Nephron progenitor cell (in vitro differentiated cells): ENCODE measurements at regions not wholly inside any gene's neighbourhood (a gene's known extent, or its start where the extent isn't known, plus 50 kb on each side); places are given as distances from the start of the nearest gene placed in this dataset.

Experiments used
- DNase-seq: peaks from one replicate; pipeline ENCODE4 v3.0.0; 2021
- H3K27ac Mint-ChIP-seq: 2 replicates; pipeline ENCODE4 v1.8.0; 2021; ENCODE audit warnings: mild to moderate bottlenecking, moderate library complexity, mixed read lengths
- H3K27me3 Mint-ChIP-seq: 2 replicates; pipeline ENCODE4 v1.8.0; 2021; ENCODE audit warnings: mild to moderate bottlenecking, low read depth, mixed read lengths; ENCODE audit not compliant: poor library complexity
- H3K36me3 Mint-ChIP-seq: 2 replicates; pipeline ENCODE4 v1.8.0; 2021; ENCODE audit warnings: low read depth, mixed read lengths
- H3K4me1 Mint-ChIP-seq: 2 replicates; pipeline ENCODE4 v1.8.0; 2021; ENCODE audit warnings: mixed read lengths
- H3K4me3 Mint-ChIP-seq: 2 replicates; pipeline ENCODE4 v1.8.0; 2021; ENCODE audit warnings: mild to moderate bottlenecking, moderate library complexity, mixed read lengths
- H3K9me3 Mint-ChIP-seq: 2 replicates; pipeline ENCODE4 v1.8.0; 2021; ENCODE audit warnings: mild to moderate bottlenecking, moderate library complexity, mixed read lengths
- CTCF ChIP-seq: fragments of 200-600 bp; sonication (generic); IDR thresholded peaks from 2 replicates; pipeline ENCODE4 v1.5.0; 2021; ENCODE audit warnings: antibody characterized with exemption

GRCh38 chr20:23152308-23152892 lies 66.3 kb upstream of the CD93 start:
- Mint-ChIP-seq H3K9me3 (no peaks in the 10 kb centered on the region), H3K27me3 (peaks cover 7% of the 10 kb centered on the region), H3K27ac (no peak overlapping the region), H3K4me1 (peaks cover 46% of the 10 kb centered on the region), H3K36me3 (no peaks in the 10 kb centered on the region), H3K4me3 (no peak overlapping the region)
- DNase-seq: no peak
- TF ChIP-seq CTCF: no peak

GRCh38 chr20:23151885-23152284 lies 65.8 kb upstream of the CD93 start:
- H3K9me3 Mint-ChIP-seq: peaks cover 4% of the 10 kb centered on the region
- no peak for TF ChIP-seq CTCF
- H3K27ac Mint-ChIP-seq: peak overlapping the region; percentile 46
- H3K4me3 Mint-ChIP-seq: no peak overlapping the region
- no peak for DNase-seq
- no peaks in the 10 kb centered on the region for H3K36me3 Mint-ChIP-seq
- H3K4me1 Mint-ChIP-seq: peaks cover 46% of the 10 kb centered on the region
- H3K27me3 Mint-ChIP-seq: peaks cover 7% of the 10 kb centered on the region

- peaks cover 45% of the 10 kb centered on the region for H3K4me1 Mint-ChIP-seq
- no peaks in the 10 kb centered on the region for H3K36me3 Mint-ChIP-seq
- H3K27me3 Mint-ChIP-seq: peaks cover 4% of the 10 kb centered on the region
- no peak for TF ChIP-seq CTCF
- H3K4me3 Mint-ChIP-seq: no peak overlapping the region
- DNase-seq: no peak
- H3K27ac Mint-ChIP-seq: peak overlapping the region; percentile 46
- H3K9me3 Mint-ChIP-seq: peaks cover 10% of the 10 kb centered on the region
Observed at GRCh38 chr20:23151008-23151703, 65.0 kb upstream of the CD93 start.

GRCh38 chr20:23150304-23151007 lies 64.3 kb upstream of the CD93 start:
- Mint-ChIP-seq H3K9me3 (peaks cover 11% of the 10 kb centered on the region), H3K36me3 (no peaks in the 10 kb centered on the region), H3K4me1 (peaks cover 39% of the 10 kb centered on the region), H3K27ac (no peak overlapping the region), H3K4me3 (no peak overlapping the region), H3K27me3 (peaks cover 6% of the 10 kb centered on the region)
- no peak for TF ChIP-seq CTCF
- no peak for DNase-seq

GRCh38 chr20:23149623-23150279 lies 63.6 kb upstream of the CD93 start:
- Mint-ChIP-seq H3K27ac (peak overlapping the region; percentile 12), H3K36me3 (no peaks in the 10 kb centered on the region), H3K27me3 (peaks cover 9% of the 10 kb centered on the region), H3K4me3 (no peak overlapping the region), H3K4me1 (peaks cover 37% of the 10 kb centered on the region), H3K9me3 (peaks cover 17% of the 10 kb centered on the region)
- no peak for DNase-seq
- TF ChIP-seq CTCF: no peak
